GM10266 (cell line): ENCODE measurements at regions not wholly inside any gene's neighbourhood (a gene's known extent, or its start where the extent isn't known, plus 50 kb on each side); places are given as distances from the start of the nearest gene placed in this dataset.
"Not testable (repeated sequence)": the region's sequence is repeated elsewhere in the genome, so short reads cannot be mapped to it uniquely, and the experiment has no call there.

Experiments
- DNase-seq: peaks from one replicate; pipeline ENCODE4 v3.0.0; 2012; ENCODE audit errors: extremely low spot score
- CTCF ChIP-seq: IDR thresholded peaks from 2 replicates; pipeline ENCODE4 v1.5.1; 2012; ENCODE audit warnings: mild to moderate bottlenecking, low read depth; ENCODE audit not compliant: control insufficient read depth, insufficient read depth; ENCODE audit errors: missing control alignments

GRCh38 chr12:97983796-97984195 lies 521.2 kb downstream of the RMST start:
- DNase-seq: no peak
- no peak for TF ChIP-seq CTCF

- no peak for DNase-seq
- no peak for TF ChIP-seq CTCF
Measured at GRCh38 chr12:97984436-97984835, 521.8 kb downstream of the RMST start.

GRCh38 chr12:97984974-97985580 lies 522.5 kb downstream of the RMST start:
- no peak for TF ChIP-seq CTCF
- DNase-seq: no peak

- no peak for DNase-seq
- no peak for TF ChIP-seq CTCF
Measured at GRCh38 chr12:97985834-97986233, 523.2 kb downstream of the RMST start.

GRCh38 chr12:97988588-97988987 lies 526.0 kb downstream of the RMST start:
- not testable (repeated sequence) for DNase-seq

- DNase-seq: no peak
- TF ChIP-seq CTCF: no peak
Measured at GRCh38 chr12:97989366-97989940, 525.9 kb upstream of the TMPO start.

- TF ChIP-seq CTCF: no peak
- DNase-seq: no peak
Measured at GRCh38 chr12:97994746-97995484, 520.5 kb upstream of the TMPO start.

GRCh38 chr12:97995559-97995958 lies 519.8 kb upstream of the TMPO start:
- no peak for TF ChIP-seq CTCF
- no peak for DNase-seq
